Activated T-helper 1 cell treated with anti-CD3 and anti-CD28 coated beads, Interleukin-12 subunit alpha, Interleukin-12 subunit beta, Interleukin-2, Interleukin-4 antibody, amounts not matched to agents 30 ng/mL and 10 ng/mL and 1 ng/mL, durations not matched to agents 14 hours and 24 hours and 36 hours (primary cell): ENCODE measurements at regions not wholly inside any gene's neighbourhood (a gene's known extent, or its start where the extent isn't known, plus 50 kb on each side); places are given as distances from the start of the nearest gene placed in this dataset.
A peak's percentile ranks its signal among the peaks of the same experiment; 100 is the strongest.
"Not testable (repeated sequence)": the region's sequence is repeated elsewhere in the genome, so short reads cannot be mapped to it uniquely, and the experiment has no call there.

Source experiments
- DNase-seq: peaks from one replicate; pipeline ENCODE4 v3.0.0; 2021; ENCODE audit warnings: low spot score
- H3K27ac Mint-ChIP-seq: one replicate; pipeline ENCODE4 v1.8.0; 2021; ENCODE audit warnings: mild to moderate bottlenecking, mixed read lengths
- H3K27me3 Mint-ChIP-seq: one replicate; pipeline ENCODE4 v1.8.0; 2022; ENCODE audit warnings: mild to moderate bottlenecking, moderate library complexity, mixed read lengths; ENCODE audit not compliant: insufficient read depth
- H3K36me3 Mint-ChIP-seq: one replicate; pipeline ENCODE4 v1.8.0; 2021; ENCODE audit warnings: low read depth, mixed read lengths
- H3K4me1 Mint-ChIP-seq: one replicate; pipeline ENCODE4 v1.8.0; 2021; ENCODE audit warnings: low read depth, mixed read lengths
- H3K4me3 Mint-ChIP-seq: one replicate; pipeline ENCODE4 v1.8.0; 2021; ENCODE audit warnings: mild to moderate bottlenecking, moderate library complexity, mixed read lengths
- H3K9me3 Mint-ChIP-seq: one replicate; pipeline ENCODE4 v1.8.0; 2021; ENCODE audit warnings: mixed read lengths
- intact Hi-C: fragments of 100-400 bp; cut with micrococcal nuclease; formaldehyde crosslinking; loops from one replicate; pipeline ENCODE4 v1.15.1; 2024

GRCh38 chr2:84302513-84303412 lies 156.3 kb downstream of the SUCLG1 start:
- intact Hi-C loops: loop anchor here (1.0 kb wide), 1 partner anchor 279 kb away; no protein-coding TSS in a partner anchor
- Mint-ChIP-seq H3K36me3 (no peaks in the 10 kb centered on the region), H3K4me3 (no peak overlapping the region), H3K27me3 (peaks cover 7% of the 10 kb centered on the region), H3K4me1 (no peaks in the 10 kb centered on the region), H3K27ac (no peak overlapping the region), H3K9me3 (no peaks in the 10 kb centered on the region)
- peak; percentile 12 for DNase-seq

GRCh38 chr2:84301717-84302116 lies 157.4 kb downstream of the SUCLG1 start:
- H3K27ac Mint-ChIP-seq: no peak overlapping the region
- intact Hi-C loops: no loop called here
- H3K9me3 Mint-ChIP-seq: no peaks in the 10 kb centered on the region
- H3K4me3 Mint-ChIP-seq: no peak overlapping the region
- H3K36me3 Mint-ChIP-seq: no peaks in the 10 kb centered on the region
- DNase-seq: no peak
- peaks cover 8% of the 10 kb centered on the region for H3K27me3 Mint-ChIP-seq
- no peaks in the 10 kb centered on the region for H3K4me1 Mint-ChIP-seq

- Mint-ChIP-seq H3K4me1 (no peaks in the 10 kb centered on the region), H3K9me3 (no peaks in the 10 kb centered on the region), H3K27ac (no peak overlapping the region), H3K27me3 (peaks cover 4% of the 10 kb centered on the region), H3K36me3 (no peaks in the 10 kb centered on the region), H3K4me3 (no peak overlapping the region)
- intact Hi-C loops: no loop called here
- no peak for DNase-seq
These were observed 158.4 kb downstream of the SUCLG1 start for GRCh38 chr2:84300696-84301029.

GRCh38 chr2:84300001-84300695 lies 158.9 kb downstream of the SUCLG1 start:
- H3K27ac Mint-ChIP-seq, H3K27me3 Mint-ChIP-seq, H3K9me3 Mint-ChIP-seq, intact Hi-C loops, H3K4me3 Mint-ChIP-seq, H3K4me1 Mint-ChIP-seq, H3K36me3 Mint-ChIP-seq, DNase-seq: not testable (repeated sequence)

GRCh38 chr2:84299211-84299775 lies 159.8 kb downstream of the SUCLG1 start:
- Mint-ChIP-seq H3K9me3 (no peaks in the 10 kb centered on the region), H3K4me3 (no peak overlapping the region), H3K4me1 (no peaks in the 10 kb centered on the region), H3K27ac (no peak overlapping the region), H3K36me3 (no peaks in the 10 kb centered on the region), H3K27me3 (peaks cover 4% of the 10 kb centered on the region)
- intact Hi-C loops: no loop called here
- DNase-seq: no peak

- no peaks in the 10 kb centered on the region for H3K9me3 Mint-ChIP-seq
- H3K4me1 Mint-ChIP-seq: no peaks in the 10 kb centered on the region
- DNase-seq: no peak
- intact Hi-C loops: no loop called here
- no peak overlapping the region for H3K4me3 Mint-ChIP-seq
- no peak overlapping the region for H3K27ac Mint-ChIP-seq
- H3K27me3 Mint-ChIP-seq: peaks cover 4% of the 10 kb centered on the region
- H3K36me3 Mint-ChIP-seq: no peaks in the 10 kb centered on the region
These were observed 161.9 kb downstream of the SUCLG1 start for GRCh38 chr2:84297155-84297554.

- Mint-ChIP-seq H3K36me3 (no peaks in the 10 kb centered on the region), H3K9me3 (no peaks in the 10 kb centered on the region), H3K4me3 (no peak overlapping the region), H3K27me3 (peaks cover 4% of the 10 kb centered on the region), H3K4me1 (no peaks in the 10 kb centered on the region), H3K27ac (no peak overlapping the region)
- no peak for DNase-seq
- intact Hi-C loops: no loop called here
These were observed 165.2 kb downstream of the SUCLG1 start for GRCh38 chr2:84293791-84294380.

GRCh38 chr2:84292545-84292944 lies 166.5 kb downstream of the SUCLG1 start:
- H3K4me1 Mint-ChIP-seq: no peaks in the 10 kb centered on the region

GRCh38 chr2:84290537-84290936 lies 168.5 kb downstream of the SUCLG1 start:
- intact Hi-C loops: no loop called here
- Mint-ChIP-seq H3K9me3 (no peaks in the 10 kb centered on the region), H3K4me3 (no peak overlapping the region), H3K36me3 (no peaks in the 10 kb centered on the region), H3K27ac (no peak overlapping the region), H3K4me1 (no peaks in the 10 kb centered on the region), H3K27me3 (no peaks in the 10 kb centered on the region)
- no peak for DNase-seq

More at GRCh38 chr2:84292545-84292944, 166.5 kb downstream of the SUCLG1 start:
- peaks cover 1% of the 10 kb centered on the region for H3K27me3 Mint-ChIP-seq
- no peak for DNase-seq
- intact Hi-C loops: no loop called here
- H3K27ac Mint-ChIP-seq: no peak overlapping the region
- no peaks in the 10 kb centered on the region for H3K36me3 Mint-ChIP-seq
- no peaks in the 10 kb centered on the region for H3K9me3 Mint-ChIP-seq
- no peak overlapping the region for H3K4me3 Mint-ChIP-seq

GRCh38 chr2:84288293-84288692 lies 170.8 kb downstream of the SUCLG1 start:
- no peak overlapping the region for H3K4me3 Mint-ChIP-seq
- intact Hi-C loops: no loop called here
- no peaks in the 10 kb centered on the region for H3K27me3 Mint-ChIP-seq
- no peak for DNase-seq
- H3K4me1 Mint-ChIP-seq: no peaks in the 10 kb centered on the region
- no peak overlapping the region for H3K27ac Mint-ChIP-seq
- H3K36me3 Mint-ChIP-seq: no peaks in the 10 kb centered on the region
- no peaks in the 10 kb centered on the region for H3K9me3 Mint-ChIP-seq

- Mint-ChIP-seq H3K27ac (no peak overlapping the region), H3K27me3 (no peaks in the 10 kb centered on the region), H3K4me1 (no peaks in the 10 kb centered on the region), H3K36me3 (no peaks in the 10 kb centered on the region), H3K4me3 (no peak overlapping the region), H3K9me3 (no peaks in the 10 kb centered on the region)
- intact Hi-C loops: no loop called here
- DNase-seq: no peak
These were observed 172.2 kb downstream of the SUCLG1 start for GRCh38 chr2:84286878-84287277.

GRCh38 chr2:84285056-84285747 lies 173.9 kb downstream of the SUCLG1 start:
- Mint-ChIP-seq H3K4me3 (no peak overlapping the region), H3K9me3 (no peaks in the 10 kb centered on the region), H3K27ac (no peak overlapping the region), H3K27me3 (no peaks in the 10 kb centered on the region), H3K4me1 (no peaks in the 10 kb centered on the region), H3K36me3 (no peaks in the 10 kb centered on the region)
- no peak for DNase-seq
- intact Hi-C loops: no loop called here
